HEK293T (cell line): ENCODE measurements at regions not wholly inside any gene's neighbourhood (a gene's known extent, or its start where the extent isn't known, plus 50 kb on each side); places are given as distances from the start of the nearest gene placed in this dataset.

Experiments used
- CTCF ChIA-PET: fragments of 350-600 bp; formaldehyde crosslinking; extraction: SDS; loops from one replicate; lab custom pipeline; 2021; ENCODE audit warnings: antibody characterized with exemption, inconsistent platforms; lab: Yijun Ruan, JAX
- POLR2A ChIA-PET: fragments of 350-600 bp; formaldehyde crosslinking; extraction: SDS; loops from one replicate; lab custom pipeline; 2020; ENCODE audit warnings: antibody characterized with exemption, inconsistent platforms; lab: Yijun Ruan, JAX
- DNase-seq: peaks from one replicate; pipeline ENCODE4 v3.0.0; 2012; ENCODE audit warnings: mixed read lengths; ENCODE audit errors: extremely low spot score
- ARNT ChIP-seq: fragments of 450-650 bp; IDR thresholded peaks from 2 replicates; pipeline ENCODE4 v1.6.1; 2017; ENCODE audit warnings: mild to moderate bottlenecking
- BHLHE40 ChIP-seq: fragments of 450-650 bp; IDR thresholded peaks from 2 replicates; pipeline ENCODE4 v1.6.1; 2016; ENCODE audit warnings: mild to moderate bottlenecking, moderate library complexity, borderline replicate concordance
- CTBP1 ChIP-seq: fragments of 450-650 bp; IDR thresholded peaks from 2 replicates; pipeline ENCODE4 v1.6.1; 2016; ENCODE audit warnings: borderline replicate concordance
- ELF4 ChIP-seq: fragments of 450-650 bp; IDR thresholded peaks from 2 replicates; pipeline ENCODE4 v1.6.1; 2017; ENCODE audit warnings: antibody characterized with exemption
- FOXA1 ChIP-seq: fragments of 450-650 bp; IDR thresholded peaks from 2 replicates; pipeline ENCODE4 v1.6.1; 2016; ENCODE audit warnings: mild to moderate bottlenecking
- FOXK2 ChIP-seq: fragments of 450-650 bp; IDR thresholded peaks from 2 replicates; pipeline ENCODE4 v1.6.1; 2016; ENCODE audit warnings: mild to moderate bottlenecking
- FOXM1 ChIP-seq: fragments of 450-650 bp; IDR thresholded peaks from 2 replicates; pipeline ENCODE4 v1.6.1; 2017; ENCODE audit warnings: mild to moderate bottlenecking, borderline replicate concordance
- HDGF ChIP-seq: fragments of 450-650 bp; IDR thresholded peaks from 2 replicates; pipeline ENCODE4 v1.6.1; 2017; ENCODE audit warnings: antibody characterized with exemption, borderline replicate concordance
- L3MBTL2 ChIP-seq: fragments of 450-650 bp; conservative IDR thresholded peaks from 2 replicates; pipeline ENCODE4 v1.6.1; 2016; ENCODE audit warnings: mild to moderate bottlenecking
- LEF1 ChIP-seq: fragments of 450-650 bp; IDR thresholded peaks from 2 replicates; pipeline ENCODE4 v1.6.1; 2017; ENCODE audit warnings: mild to moderate bottlenecking, borderline replicate concordance
- NFRKB ChIP-seq: fragments of 450-650 bp; IDR thresholded peaks from 2 replicates; pipeline ENCODE4 v1.6.1; 2016; ENCODE audit warnings: mild to moderate bottlenecking, moderate library complexity
- PKNOX1 ChIP-seq: fragments of 450-650 bp; IDR thresholded peaks from 2 replicates; pipeline ENCODE4 v1.6.1; 2016
- SP1 ChIP-seq: fragments of 450-650 bp; IDR thresholded peaks from 2 replicates; pipeline ENCODE4 v1.6.1; 2017
- SUZ12 ChIP-seq: fragments of 450-650 bp; IDR thresholded peaks from 2 replicates; pipeline ENCODE4 v1.6.1; 2016; ENCODE audit warnings: mild to moderate bottlenecking
- TARDBP ChIP-seq: fragments of 450-650 bp; IDR thresholded peaks from 2 replicates; pipeline ENCODE4 v1.6.1; 2016
- ZNF384 ChIP-seq: fragments of 450-650 bp; IDR thresholded peaks from 2 replicates; pipeline ENCODE4 v1.6.1; 2016

- no peak for DNase-seq
- TF ChIP-seq LEF1 (no peak), FOXK2 (no peak), SP1 (no peak)
- POLR2A ChIA-PET, result no interaction called here
- CTCF ChIA-PET, result interaction anchor here (0.7 kb wide), 1 partner anchor 12 kb away, joined by 3 read pairs; no protein-coding TSS in a partner anchor
These were observed 145.1 kb upstream of the OPCML start for GRCh38 chr11:133677387-133677786.

- POLR2A ChIA-PET, result no interaction called here
- CTCF ChIA-PET, result no interaction called here
- DNase-seq, result no peak
- TF ChIP-seq SP1 (no peak), BHLHE40 (no peak), SUZ12 (no peak), CTBP1 (no peak), ZNF384 (no peak), ARNT (no peak), ELF4 (no peak), LEF1 (no peak), PKNOX1 (no peak), NFRKB (no peak), FOXK2 (no peak), TARDBP (no peak)
These were observed 144.0 kb upstream of the OPCML start for GRCh38 chr11:133676265-133676664.

- DNase-seq, result no peak
- TF ChIP-seq FOXM1 (no peak), SP1 (no peak), FOXK2 (no peak), ELF4 (no peak)
- CTCF ChIA-PET, result no interaction called here
- POLR2A ChIA-PET, result no interaction called here
These were observed 137.2 kb upstream of the OPCML start for GRCh38 chr11:133669371-133670053.

- no peak for DNase-seq
- ChIA-PET CTCF (no interaction called here), POLR2A (no interaction called here)
- TF ChIP-seq FOXA1 (no peak), LEF1 (no peak), SP1 (no peak), PKNOX1 (no peak), TARDBP (no peak)
These were observed 131.1 kb upstream of the OPCML start for GRCh38 chr11:133663135-133663985.

GRCh38 chr11:133661846-133662245 is 129.5 kb upstream of the OPCML start:
- ChIA-PET POLR2A (no interaction called here), CTCF (no interaction called here)
- no peak for TF ChIP-seq SP1
- TF ChIP-seq ARNT, result no peak
- TF ChIP-seq SUZ12, result no peak
- no peak for TF ChIP-seq ELF4
- no peak for TF ChIP-seq L3MBTL2
- TF ChIP-seq BHLHE40, result no peak
- TF ChIP-seq ZNF384, result no peak
- no peak for TF ChIP-seq FOXA1
- no peak for TF ChIP-seq FOXK2
- TF ChIP-seq HDGF, result no peak
- no peak for TF ChIP-seq LEF1
- TF ChIP-seq CTBP1, result no peak
- no peak for TF ChIP-seq PKNOX1
- TF ChIP-seq TARDBP, result no peak
- no peak for TF ChIP-seq NFRKB
- TF ChIP-seq FOXM1, result no peak
- no peak for DNase-seq

GRCh38 chr11:133660202-133660568 is 127.9 kb upstream of the OPCML start:
- CTCF ChIA-PET, result no interaction called here
- no peak for DNase-seq
- TF ChIP-seq ZNF384 (no peak), NFRKB (no peak), CTBP1 (no peak), ARNT (no peak), SP1 (no peak)
- POLR2A ChIA-PET, result no interaction called here
